SHP77 (cell line): ENCODE measurements at regions not wholly inside any gene's neighbourhood (a gene's known extent, or its start where the extent isn't known, plus 50 kb on each side); places are given as distances from the start of the nearest gene placed in this dataset.

Source experiments
- DNase-seq, 2 experiments: peaks; one replicate each; lab custom pipeline; 2025; lab: John Stamatoyannopoulos, UW

DNA sequence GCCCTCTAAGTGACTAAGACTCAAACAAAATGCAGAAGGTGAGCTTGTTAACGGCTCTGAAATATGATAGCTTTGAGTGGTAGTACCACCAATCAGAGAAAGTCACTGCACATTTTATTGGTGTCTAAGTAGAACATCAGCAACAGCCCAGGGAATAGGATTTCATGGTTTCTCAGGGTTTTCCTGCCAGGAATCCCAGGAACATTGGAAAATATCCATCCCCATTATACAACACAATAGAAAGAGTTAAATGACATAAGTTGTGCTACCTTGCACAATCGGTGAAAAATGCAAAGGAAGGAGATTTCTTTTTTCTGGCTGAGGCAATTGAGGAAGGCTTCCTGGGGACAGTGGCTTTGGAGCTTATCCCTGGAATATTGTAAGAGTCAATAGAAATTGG lies 283.1 kb downstream of the HLX start:
- DNase-seq = no peak

- DNase-seq = no peak
These were observed 283.7 kb downstream of the HLX start for GRCh38 chr1:221162939-221163338.

DNA sequence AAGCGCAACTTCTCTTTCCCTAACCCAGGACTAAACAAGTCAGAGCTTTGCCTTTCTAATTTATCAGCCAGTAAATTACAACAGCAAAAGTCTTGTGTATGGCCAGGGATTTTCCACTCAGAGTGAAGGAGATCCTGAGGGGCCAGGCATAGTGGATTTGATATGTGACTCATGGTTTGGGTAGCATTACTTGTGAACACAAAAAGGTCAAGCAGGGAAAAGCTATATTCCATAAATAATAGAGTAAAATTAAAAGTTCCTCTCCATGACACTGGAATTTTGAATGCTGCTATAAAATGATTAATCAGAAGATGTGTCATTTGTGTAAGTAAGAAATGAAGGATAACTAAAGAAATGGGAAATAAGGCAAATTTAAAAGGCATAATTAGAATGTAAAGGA lies 284.8 kb downstream of the HLX start:
- DNase-seq = no peak

GRCh38 chr1:221164951-221165838 lies 286.0 kb downstream of the HLX start:
- no peak for DNase-seq

DNA sequence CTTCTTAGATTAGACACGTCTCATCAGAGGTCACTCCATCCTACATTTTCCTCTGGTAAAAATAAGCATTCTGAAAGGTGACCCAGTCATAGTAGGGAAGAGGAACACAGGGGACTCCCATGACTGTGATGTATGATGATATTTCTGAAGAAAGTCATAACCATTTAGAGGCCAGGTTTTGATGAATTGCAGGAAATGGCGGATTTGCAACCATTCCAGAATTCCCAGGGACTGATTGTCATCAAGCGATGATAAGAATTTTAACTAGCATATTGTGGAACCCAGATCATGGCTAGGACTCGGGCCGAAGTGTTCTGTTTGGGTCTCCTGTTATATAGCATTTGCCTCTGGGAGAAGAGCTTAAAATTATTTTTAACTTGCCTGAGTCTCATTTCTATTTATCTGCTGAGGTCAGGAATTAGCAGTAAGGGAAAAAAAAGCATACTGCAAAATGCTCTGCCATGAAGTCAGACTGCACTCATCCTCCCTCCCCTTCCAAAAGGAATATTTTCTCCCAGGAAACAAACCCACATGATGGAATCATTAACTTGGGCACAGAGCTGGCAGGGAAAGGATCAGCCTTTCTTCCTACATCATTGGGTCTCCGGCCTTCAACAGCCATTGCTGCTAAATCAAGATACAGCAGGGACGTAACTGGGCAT lies 286.7 kb downstream of the HLX start:
- DNase-seq = no peak

GRCh38 chr1:221166559-221167318 lies 287.5 kb downstream of the HLX start:
- DNase-seq = no peak

DNA sequence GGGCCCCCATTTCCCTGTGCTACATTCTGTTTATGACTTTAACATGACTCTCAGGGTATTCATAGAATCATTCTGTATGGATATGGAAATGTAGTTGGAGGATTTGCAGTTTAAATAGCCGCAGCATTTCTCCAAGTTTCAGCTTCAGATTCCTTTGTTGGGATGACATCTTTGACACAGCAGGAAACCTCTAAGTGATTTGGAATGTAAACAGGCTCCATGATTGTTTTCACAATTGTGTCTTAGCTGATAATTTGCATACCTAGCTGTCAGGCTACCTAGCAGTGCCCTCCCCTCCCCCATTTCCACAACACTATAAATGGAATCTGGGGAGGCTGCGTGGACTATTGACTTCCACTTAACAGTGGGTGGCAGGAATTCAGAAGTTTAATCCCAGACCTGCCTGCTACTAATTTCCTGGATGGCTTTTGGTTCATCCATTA lies 290.2 kb downstream of the HLX start:
- DNase-seq = no peak

- DNase-seq = no peak
These were observed 290.9 kb downstream of the HLX start for GRCh38 chr1:221170171-221170570.

DNA sequence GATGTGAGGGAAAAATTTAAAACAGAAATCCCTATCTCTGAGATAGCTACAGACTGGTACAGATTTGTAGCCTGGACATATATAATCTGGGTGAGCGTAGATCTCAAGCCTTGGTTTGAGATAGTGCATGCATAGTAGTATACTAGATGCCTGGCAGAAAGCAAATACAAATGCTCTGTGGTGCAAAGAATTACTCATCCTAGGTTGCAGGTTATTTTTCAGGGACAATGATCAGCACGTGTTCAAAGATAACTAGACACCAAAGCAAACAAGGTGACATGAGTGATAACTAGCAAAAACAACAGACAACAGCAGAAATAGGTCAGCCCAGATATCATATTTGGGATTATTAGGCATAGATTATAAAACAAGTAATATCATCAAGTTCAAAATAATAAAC lies 292.5 kb downstream of the HLX start:
- no peak for DNase-seq

- DNase-seq = no peak
These were observed 293.6 kb downstream of the HLX start for GRCh38 chr1:221172841-221173240.

DNA sequence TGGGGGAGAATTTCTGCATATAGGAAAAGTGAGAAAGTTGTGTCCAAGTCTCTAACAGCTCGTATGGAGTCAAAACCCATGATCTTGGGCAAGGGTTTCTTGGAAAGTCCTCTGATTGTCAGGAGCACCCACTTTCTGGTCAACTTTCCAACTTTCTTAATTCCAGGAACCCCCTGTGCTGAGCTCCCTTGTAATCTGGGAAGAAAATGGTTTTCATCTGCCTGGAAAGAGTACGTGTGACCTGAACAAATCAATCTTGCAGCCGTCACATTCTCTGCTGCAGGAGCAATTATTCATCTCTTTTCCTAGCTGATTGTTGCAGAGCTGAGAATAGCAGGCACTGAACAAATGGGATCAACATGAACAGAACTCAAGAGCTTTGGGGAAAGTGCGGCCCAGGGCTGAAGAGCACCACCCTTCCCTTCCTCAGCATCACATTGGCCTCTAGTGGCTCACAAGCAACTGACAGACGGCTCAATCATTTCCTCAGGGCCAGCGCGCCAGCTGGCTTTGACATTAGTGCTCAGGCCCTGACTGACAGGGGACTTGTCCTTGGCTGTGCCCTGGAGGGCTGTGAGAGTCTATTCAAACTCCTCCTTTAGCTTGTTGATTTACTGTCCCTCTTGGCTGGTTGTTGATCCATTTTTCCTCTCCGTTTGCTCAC lies 295.2 kb downstream of the HLX start:
- peak; percentile 49 to 76 for DNase-seq

GRCh38 chr1:221175249-221175648 lies 296.0 kb downstream of the HLX start:
- no peak for DNase-seq

DNA sequence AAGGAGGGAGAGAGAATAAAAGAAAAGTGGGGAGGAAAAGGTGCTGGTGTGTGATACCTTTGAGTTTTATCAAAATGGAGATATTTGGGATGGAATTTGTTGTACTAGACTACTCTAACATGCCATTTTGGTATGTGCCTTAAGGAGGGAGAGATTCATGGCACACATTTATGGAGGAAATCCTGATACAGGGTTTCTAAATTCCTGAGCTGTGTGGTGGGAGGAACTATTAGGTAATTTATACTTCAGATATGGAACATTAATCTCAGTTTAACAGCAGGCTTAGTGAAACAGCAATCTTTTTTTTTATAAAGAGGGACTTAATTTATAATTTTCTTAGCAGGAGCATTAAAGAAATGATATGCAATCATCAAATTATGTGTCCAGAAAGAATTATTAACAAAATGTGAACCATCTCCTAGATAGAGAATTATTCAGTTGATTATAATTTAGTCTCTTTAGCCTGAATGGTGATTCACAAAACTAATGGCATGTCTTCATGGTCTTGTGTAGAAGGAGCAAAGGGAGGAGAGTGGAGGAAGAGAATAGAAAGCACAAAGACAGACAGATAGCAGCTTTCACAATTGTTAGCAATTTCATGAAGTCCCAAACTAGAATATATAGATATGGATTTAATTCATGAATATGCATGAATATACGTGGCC lies 301.6 kb downstream of the HLX start:
- DNase-seq = no peak

GRCh38 chr1:221182791-221183533 lies 303.7 kb downstream of the HLX start:
- DNase-seq = peak in 1 of 2 experiments; percentile 4

GRCh38 chr1:221184131-221184794 lies 305.0 kb downstream of the HLX start:
- no peak for DNase-seq

- no peak for DNase-seq
These were observed 307.9 kb downstream of the HLX start for GRCh38 chr1:221187174-221187573.

DNA sequence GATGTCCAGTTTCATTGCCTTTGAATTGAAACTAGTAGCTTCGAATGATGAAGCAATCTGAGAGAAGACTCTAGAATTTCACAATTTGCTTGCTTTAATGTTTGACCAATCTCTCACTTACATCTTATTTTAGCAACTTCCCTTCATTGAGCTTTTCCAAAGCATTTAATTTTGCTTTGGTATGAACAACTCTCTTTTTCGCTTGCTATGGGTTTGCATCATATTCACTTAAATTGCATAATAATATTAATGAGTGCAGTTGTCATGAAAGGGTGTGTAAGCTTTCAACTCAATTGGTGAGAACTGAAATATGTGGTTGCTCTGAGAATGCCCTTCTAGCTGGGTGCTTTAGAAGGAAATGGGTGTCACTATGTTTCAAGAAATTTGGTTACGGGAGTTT lies 309.2 kb downstream of the HLX start:
- no peak for DNase-seq

DNA sequence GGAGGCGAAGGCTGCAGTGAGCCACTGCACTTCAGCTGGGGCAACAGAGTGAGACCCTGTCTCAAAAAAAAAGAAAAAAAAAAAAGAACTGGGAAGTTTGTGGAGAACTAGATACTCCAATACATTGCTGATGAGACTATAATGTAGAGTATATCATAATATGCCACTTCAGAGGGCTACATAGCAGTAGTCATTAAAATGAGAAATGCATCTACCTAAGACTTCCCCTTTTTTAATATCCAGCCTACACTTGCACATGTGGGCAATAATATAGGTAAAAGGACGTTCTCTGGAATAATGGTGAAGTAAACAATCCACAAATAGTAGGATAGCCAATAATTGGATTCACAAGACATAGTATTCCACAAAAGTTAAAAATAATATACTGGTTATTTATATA lies 311.0 kb downstream of the HLX start:
- DNase-seq = no peak

DNA sequence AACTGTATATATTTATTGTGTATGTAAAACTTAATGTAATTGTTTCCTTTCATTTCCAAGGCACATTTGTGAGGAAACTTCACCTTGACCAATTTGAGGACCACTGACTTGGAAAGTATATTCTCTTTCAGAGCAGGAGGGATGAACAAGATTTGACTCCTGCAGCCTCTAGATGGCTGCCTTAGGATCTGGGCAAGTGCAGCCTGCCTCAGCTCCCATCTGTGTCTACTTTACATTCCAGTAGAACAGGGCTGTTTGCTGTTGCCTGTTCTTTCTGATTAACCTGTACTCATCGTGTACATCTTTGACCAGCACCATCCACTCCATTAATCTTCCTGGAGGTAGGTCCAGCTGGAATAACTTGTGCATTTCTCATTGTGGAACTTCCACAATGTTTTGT lies 312.8 kb downstream of the HLX start:
- DNase-seq = no peak

DNA sequence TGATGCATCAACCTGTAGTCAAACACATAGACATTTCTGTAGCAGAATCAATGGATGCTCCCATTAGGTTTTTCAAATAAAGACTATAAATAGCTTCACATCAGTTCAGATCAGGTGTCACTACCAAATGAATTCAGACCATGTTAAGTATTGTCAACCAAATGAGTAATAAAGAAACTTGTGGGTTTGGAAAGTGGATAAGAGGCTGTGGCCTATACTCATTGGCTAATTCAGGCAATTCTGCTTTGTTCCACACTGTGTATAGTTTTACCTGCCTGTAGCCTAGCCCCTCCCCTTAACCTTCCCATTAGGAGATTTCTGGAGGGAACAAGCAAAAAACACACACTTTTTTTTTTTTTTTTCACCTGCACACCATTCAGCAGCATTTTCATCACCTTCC lies 321.2 kb downstream of the HLX start:
- no peak for DNase-seq
